ENCODE measurements at regions not wholly inside any gene's neighbourhood (a gene's known extent, or its start where the extent isn't known, plus 50 kb on each side); places are given as distances from the start of the nearest gene placed in this dataset.

DNA sequence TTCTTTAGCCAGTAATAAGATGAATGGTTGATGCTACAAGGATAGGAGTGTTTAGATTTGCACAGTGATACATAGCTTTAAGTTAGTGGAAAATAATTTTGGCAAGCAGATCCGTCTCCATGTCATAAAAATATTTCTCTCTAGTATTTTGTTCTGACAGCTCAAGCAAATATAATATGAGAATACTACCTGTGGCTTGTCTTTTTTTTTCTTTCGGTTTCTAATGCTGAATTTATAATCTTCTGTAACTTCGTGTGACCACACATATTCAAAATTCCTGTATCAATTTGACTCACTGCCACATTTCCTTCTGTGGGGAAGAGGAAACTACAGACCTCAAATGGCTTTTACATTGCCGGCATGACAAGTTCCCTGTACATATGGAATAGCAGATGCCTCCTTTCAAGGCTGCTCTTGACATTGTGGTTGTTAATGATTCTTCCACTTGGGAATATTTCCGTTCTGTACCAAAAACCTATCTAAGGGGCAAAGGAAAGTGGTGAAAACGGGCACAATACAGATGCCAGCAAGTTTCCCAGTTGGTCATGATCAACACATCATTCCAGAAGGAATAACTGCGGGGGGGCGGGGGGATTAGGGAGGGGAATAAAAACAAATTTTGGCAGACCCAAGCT is 103.6 kb upstream of the CCDC91 start:
- no peak overlapping the region for H3K4me3 ChIP-seq
- TF ChIP-seq EZH2 (IDR thresholded peaks at IDR 0.05) = no peak
- no peak for TF ChIP-seq EZH2phosphoT487 (IDR thresholded peaks at IDR 0.05)
- TF ChIP-seq CTCF (IDR thresholded peaks at IDR 0.05) = no peak
- H3K27me3 ChIP-seq = no peaks in the 10 kb centered on the region
- no peaks in the 10 kb centered on the region for H3K36me3 ChIP-seq
- H3K27ac ChIP-seq = no peak overlapping the region
- no peaks in the 10 kb centered on the region for H3K9me3 ChIP-seq (ENCODE audit: low read depth)
- H4K20me1 ChIP-seq (ENCODE audit: low read depth) = no peaks in the 10 kb centered on the region
- H3K27ac Mint-ChIP-seq = no peak overlapping the region
- H2AFZ ChIP-seq (replicated peaks) = no peak overlapping the region
- H3K9me3 Mint-ChIP-seq = no peaks in the 10 kb centered on the region
- peaks cover 12% of the 10 kb centered on the region for H3K4me1 ChIP-seq
- no peaks in the 10 kb centered on the region for H3K27me3 Mint-ChIP-seq (ENCODE audit: insufficient read depth, low read depth)
- no peaks in the 10 kb centered on the region for H3F3A ChIP-seq (ENCODE audit: low read depth)
- H3K4me2 ChIP-seq = no peak overlapping the region
- no peak overlapping the region for H3K9ac ChIP-seq
- peaks cover 15% of the 10 kb centered on the region for H3K4me1 Mint-ChIP-seq
- H3K79me2 ChIP-seq (ENCODE audit: low read depth) = no peaks in the 10 kb centered on the region
- H3K36me3 Mint-ChIP-seq = no peaks in the 10 kb centered on the region
- DNase-seq (ENCODE audit: low spot score) = no peak
- H3K4me3 Mint-ChIP-seq = no peak overlapping the region

GRCh38 chr12:28088566-28089272 is 101.5 kb upstream of the CCDC91 start:
- H3K27me3 Mint-ChIP-seq (ENCODE audit: insufficient read depth, low read depth) = peaks cover 2% of the 10 kb centered on the region
- Histone ChIP-seq H3K4me3 (no peak overlapping the region), H3K27me3 (no peaks in the 10 kb centered on the region), H3K4me1 (peaks cover 12% of the 10 kb centered on the region), H2AFZ (replicated peaks) (no peak overlapping the region), H3K4me2 (no peak overlapping the region), H3K36me3 (no peaks in the 10 kb centered on the region), H3K79me2 (ENCODE audit: low read depth) (no peaks in the 10 kb centered on the region), H3K9me3 (ENCODE audit: low read depth) (no peaks in the 10 kb centered on the region), H3K27ac (no peak overlapping the region), H3K9ac (no peak overlapping the region), H3F3A (ENCODE audit: low read depth) (no peaks in the 10 kb centered on the region), H4K20me1 (ENCODE audit: low read depth) (no peaks in the 10 kb centered on the region)
- peaks cover 15% of the 10 kb centered on the region for H3K4me1 Mint-ChIP-seq
- no peak for TF ChIP-seq CTCF (IDR thresholded peaks at IDR 0.05)
- no peak for TF ChIP-seq EZH2phosphoT487 (IDR thresholded peaks at IDR 0.05)
- no peak for TF ChIP-seq EZH2 (IDR thresholded peaks at IDR 0.05)
- H3K9me3 Mint-ChIP-seq = no peaks in the 10 kb centered on the region
- no peak overlapping the region for H3K4me3 Mint-ChIP-seq
- H3K27ac Mint-ChIP-seq = no peak overlapping the region
- DNase-seq (ENCODE audit: low spot score) = no peak
- H3K36me3 Mint-ChIP-seq = no peaks in the 10 kb centered on the region

DNA sequence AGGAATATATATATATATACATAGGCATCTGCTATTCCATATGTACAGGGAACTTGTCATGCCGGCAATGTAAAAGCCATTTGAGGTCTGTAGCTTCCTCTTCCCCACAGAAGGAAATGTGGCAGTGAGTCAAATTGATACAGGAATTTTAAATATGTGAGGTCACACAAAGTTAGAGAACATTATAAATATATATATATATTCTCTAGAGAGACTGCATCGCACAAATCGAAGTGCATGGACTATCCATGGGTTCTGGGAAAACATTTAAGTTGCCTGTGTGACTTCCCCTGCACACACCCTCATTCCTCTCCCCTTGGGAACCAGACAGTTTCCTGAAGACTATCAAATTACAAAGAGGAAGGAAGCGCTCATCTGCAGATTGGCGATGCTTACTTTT is 100.9 kb upstream of the CCDC91 start:
- Histone ChIP-seq H3F3A (ENCODE audit: low read depth) (no peaks in the 10 kb centered on the region), H3K27me3 (no peaks in the 10 kb centered on the region), H3K79me2 (ENCODE audit: low read depth) (no peaks in the 10 kb centered on the region), H3K9ac (no peak overlapping the region), H3K36me3 (no peaks in the 10 kb centered on the region), H3K4me1 (peaks cover 12% of the 10 kb centered on the region), H3K27ac (no peak overlapping the region), H3K4me2 (peak overlapping the region; percentile 69), H4K20me1 (ENCODE audit: low read depth) (no peaks in the 10 kb centered on the region), H2AFZ (replicated peaks) (peak overlapping the region; percentile 67), H3K4me3 (peak overlapping the region; percentile 24), H3K9me3 (ENCODE audit: low read depth) (no peaks in the 10 kb centered on the region)
- Mint-ChIP-seq H3K36me3 (no peaks in the 10 kb centered on the region), H3K4me3 (no peak overlapping the region), H3K27me3 (ENCODE audit: insufficient read depth, low read depth) (peaks cover 2% of the 10 kb centered on the region), H3K27ac (no peak overlapping the region), H3K9me3 (no peaks in the 10 kb centered on the region), H3K4me1 (peaks cover 15% of the 10 kb centered on the region)
- TF ChIP-seq CTCF (IDR thresholded peaks at IDR 0.05) (no peak), EZH2phosphoT487 (IDR thresholded peaks at IDR 0.05) (no peak), EZH2 (IDR thresholded peaks at IDR 0.05) (no peak)
- peak; percentile 27 for DNase-seq (ENCODE audit: low spot score)
